Endothelial cell of umbilical vein (primary cell): ENCODE measurements at regions not wholly inside any gene's neighbourhood (a gene's known extent, or its start where the extent isn't known, plus 50 kb on each side); places are given as distances from the start of the nearest gene placed in this dataset.

Experiments used
- BruUV-seq: library from RNA; stranded (reverse); fragments of 400-500 nt; replicated peaks from 2 replicates; lab custom pipeline; 2021; lab: Mats Ljungman, UMichigan
- CTCF ChIA-PET: fragments of 300-600, 350-600 bp; sonication (Branson Sonifier 250); formaldehyde crosslinking; loops from one replicate; lab custom pipeline; 2021; ENCODE audit warnings: antibody characterized with exemption, inconsistent platforms; lab: Charles Lee
- POLR2A ChIA-PET: fragments of 300-600, 350-600 bp; sonication (Branson Sonifier 250); formaldehyde crosslinking; loops from one replicate; lab custom pipeline; 2021; ENCODE audit warnings: antibody characterized with exemption, inconsistent platforms; lab: Charles Lee
- DNase-seq: peaks from one replicate; pipeline ENCODE4 v3.0.0-alpha.2; 2011; ENCODE audit warnings: low read depth, low spot score
- FAIRE-seq: peaks from 2 replicates; lab custom pipeline; 2011; peaks lifted over from hg19 to GRCh38; lab: Jason Lieb, UNC
- H2AFZ ChIP-seq: 2 replicates; pipeline ENCODE4 v1.6.0; 2012; ENCODE audit warnings: low read depth, low read length, control low read depth, inconsistent platforms
- H3K27ac ChIP-seq: 2 replicates; pipeline ENCODE4 v1.5.1; 2011; ENCODE audit warnings: low read depth, mild to moderate bottlenecking, control low read depth, low read length, moderate library complexity; ENCODE audit not compliant: insufficient read depth
- H3K27me3 ChIP-seq, 2 experiments: 2 replicates each; pipeline versions ENCODE4 v1.6.0 to v1.6.1; 2011; ENCODE audit warnings: low read length in 2 of 2, mixed read lengths in 1 of 2; ENCODE audit not compliant: control insufficient read depth in 2 of 2, insufficient read depth in 2 of 2
- H3K36me3 ChIP-seq, 2 experiments: 2 replicates in 1 of 2; 3 replicates in 1 of 2; pipeline ENCODE4 v1.5.1; 2011; ENCODE audit warnings: low read length in 2 of 2, mild to moderate bottlenecking in 1 of 2, moderate library complexity in 1 of 2; ENCODE audit not compliant: control insufficient read depth in 2 of 2, insufficient read depth in 2 of 2; ENCODE audit errors: extremely low read depth in 1 of 2
- H3K4me1 ChIP-seq: 3 replicates; pipeline ENCODE4 v1.5.1; 2011; ENCODE audit warnings: mild to moderate bottlenecking, low read length; ENCODE audit not compliant: control insufficient read depth, insufficient read depth; ENCODE audit errors: extremely low read depth
- H3K4me2 ChIP-seq: 2 replicates; pipeline ENCODE4 v1.6.1; 2011; ENCODE audit warnings: low read length, control low read depth, mixed read lengths; ENCODE audit not compliant: insufficient read depth
- H3K4me3 ChIP-seq, 3 experiments: fragments of 200-600 bp in 1 of 3; sonication (generic), shearing (Covaris generic) in 1 of 3; replicated peaks in 1 of 3; 2 replicates each; pipeline ENCODE4 v1.5.1; 2011 to 2016; ENCODE audit warnings: control low read depth in 3 of 3, low read length in 3 of 3, mild to moderate bottlenecking in 2 of 3, inconsistent platforms in 1 of 3, low read depth in 1 of 3, moderate library complexity in 1 of 3; ENCODE audit not compliant: insufficient read depth in 1 of 3
- H3K79me2 ChIP-seq: 2 replicates; pipeline ENCODE4 v1.6.0; 2012; ENCODE audit warnings: low read length, inconsistent platforms; ENCODE audit not compliant: control insufficient read depth, insufficient read depth
- H3K9ac ChIP-seq: replicated peaks from 2 replicates; pipeline ENCODE3; 2011; ENCODE audit warnings: low read length, control low read depth; ENCODE audit not compliant: insufficient read depth; ENCODE audit errors: extremely low read depth
- H3K9me1 ChIP-seq: replicated peaks from 3 replicates; pipeline ENCODE4 v1.6.0; 2011; ENCODE audit warnings: mild to moderate bottlenecking, low read length; ENCODE audit not compliant: control insufficient read depth, insufficient read depth; ENCODE audit errors: extremely low read depth
- H3K9me3 ChIP-seq: replicated peaks from 2 replicates; pipeline ENCODE4 v1.5.1; 2012; ENCODE audit warnings: low read length, inconsistent platforms; ENCODE audit not compliant: control insufficient read depth, insufficient read depth
- H4K20me1 ChIP-seq: replicated peaks from 2 replicates; pipeline ENCODE3; 2011; ENCODE audit warnings: mild to moderate bottlenecking, low read length; ENCODE audit not compliant: control insufficient read depth, insufficient read depth; ENCODE audit errors: extremely low read depth
- CTCF ChIP-seq, 2 donors: IDR thresholded peaks; 1 replicate in 1 of 2; 2 replicates in 1 of 2; pipeline ENCODE4 v1.5.1; 2011; ENCODE audit warnings: low read length in 2 of 2, mild to moderate bottlenecking in 2 of 2, moderate library complexity in 2 of 2, control low read depth in 1 of 2, inconsistent platforms in 1 of 2, low read depth in 1 of 2; ENCODE audit not compliant: insufficient read depth in 1 of 2; ENCODE audit errors: extremely low read depth in 1 of 2
- EZH2 ChIP-seq: IDR thresholded peaks from 2 replicates; pipeline ENCODE4 v1.6.1; 2012; ENCODE audit warnings: borderline replicate concordance, low read depth, mild to moderate bottlenecking, moderate library complexity, low read length, inconsistent platforms; ENCODE audit not compliant: severe bottlenecking
- FOS ChIP-seq: IDR thresholded peaks from 2 replicates; pipeline ENCODE4 v1.6.1; 2011; ENCODE audit warnings: mild to moderate bottlenecking, low read length, moderate library complexity, borderline replicate concordance; ENCODE audit not compliant: insufficient read depth
- GATA2 ChIP-seq: IDR thresholded peaks from 2 replicates; pipeline ENCODE4 v1.7.0; 2011; ENCODE audit warnings: low read depth, mild to moderate bottlenecking, moderate library complexity, mixed read lengths, low read length; ENCODE audit not compliant: insufficient read length, insufficient read depth
- JUN ChIP-seq: IDR thresholded peaks from 2 replicates; pipeline ENCODE4 v1.6.1; 2011; ENCODE audit warnings: borderline replicate concordance, low read depth; ENCODE audit not compliant: insufficient read length, insufficient read depth
- MAX ChIP-seq: IDR thresholded peaks from 2 replicates; pipeline ENCODE4 v1.6.1; 2011; ENCODE audit not compliant: insufficient read depth, insufficient read length
- MYC ChIP-seq: IDR thresholded peaks from one replicate; pipeline ENCODE4 v1.6.1; 2011; ENCODE audit warnings: mild to moderate bottlenecking, low read depth, low read length
- POLR2A ChIP-seq: IDR thresholded peaks from 2 replicates; pipeline ENCODE4 v1.6.1; 2012; ENCODE audit warnings: low read depth, mild to moderate bottlenecking, control low read depth, low read length
- dilution Hi-C: fragments of 300-500 bp; cut with MboI; formaldehyde crosslinking; loops from one replicate; pipeline ENCODE4 v1.15.0; 2019; ENCODE audit warnings: low sequenced_read_pairs; ENCODE audit not compliant: extremely low pct_ligation_motif_present
- intact Hi-C: fragments of 100-400 bp; cut with micrococcal nuclease; formaldehyde crosslinking; loops from one replicate; pipeline ENCODE4 v1.10.0; 2022

GRCh38 chr4:130568746-130569145 is 1472.8 kb downstream of the C4orf33 start:
- CTCF ChIA-PET, result no interaction called here

More at GRCh38 chr4:130568746-130569145, 1472.8 kb downstream of the C4orf33 start:
- dilution Hi-C loops, result no loop called here
- Histone ChIP-seq H3K4me3 (no peak overlapping the region), H3K4me1 (peaks cover 2% of the 10 kb centered on the region), H3K4me2 (no peak overlapping the region), H4K20me1 (no peaks in the 10 kb centered on the region), H3K9me3 (no peaks in the 10 kb centered on the region), H2AFZ (no peak overlapping the region), H3K79me2 (no peaks in the 10 kb centered on the region), H3K9ac (no peak overlapping the region), H3K9me1 (no peaks in the 10 kb centered on the region), H3K36me3 (no peaks in the 10 kb centered on the region), H3K27ac (no peak overlapping the region), H3K27me3 (no peaks in the 10 kb centered on the region)
- intact Hi-C loops, result loop anchor here (10.0 kb wide), 1 partner anchor 236 kb away; no protein-coding TSS in a partner anchor
- no TSS peak for BruUV-seq
- FAIRE-seq (no peak), DNase-seq (no peak)
- POLR2A ChIA-PET, result no interaction called here
- TF ChIP-seq FOS (no peak), GATA2 (no peak), POLR2A (no peak), CTCF (IDR thresholded peaks at IDR 0.05; ENCODE audit: extremely low read depth in 1 of 2, insufficient read depth in 1 of 2, low read depth in 1 of 2, low read length in 2 of 2) (no peak), MAX (no peak), EZH2 (no peak), JUN (no peak), MYC (no peak)
